Ovary (tissue), 3 donors: ENCODE measurements at regions not wholly inside any gene's neighbourhood (a gene's known extent, or its start where the extent isn't known, plus 50 kb on each side); places are given as distances from the start of the nearest gene placed in this dataset.

Experiments used
- CTCF ChIP-seq, 3 donors: fragments of 450-650 bp in 2 of 3; fragments of 200-600 bp in 1 of 3; IDR thresholded peaks; one replicate each; pipeline versions ENCODE4 v1.5.1 to v1.8.0; 2016 to 2022; ENCODE audit warnings: antibody characterized with exemption in 3 of 3, mild to moderate bottlenecking in 1 of 3
- POLR2A ChIP-seq: fragments of 450-650 bp; IDR thresholded peaks from one replicate; pipeline ENCODE4 v1.6.1; 2017; ENCODE audit warnings: antibody characterized with exemption, mild to moderate bottlenecking, moderate library complexity
- donor health status: DM: no; HTN: no; CAD: no.

DNA sequence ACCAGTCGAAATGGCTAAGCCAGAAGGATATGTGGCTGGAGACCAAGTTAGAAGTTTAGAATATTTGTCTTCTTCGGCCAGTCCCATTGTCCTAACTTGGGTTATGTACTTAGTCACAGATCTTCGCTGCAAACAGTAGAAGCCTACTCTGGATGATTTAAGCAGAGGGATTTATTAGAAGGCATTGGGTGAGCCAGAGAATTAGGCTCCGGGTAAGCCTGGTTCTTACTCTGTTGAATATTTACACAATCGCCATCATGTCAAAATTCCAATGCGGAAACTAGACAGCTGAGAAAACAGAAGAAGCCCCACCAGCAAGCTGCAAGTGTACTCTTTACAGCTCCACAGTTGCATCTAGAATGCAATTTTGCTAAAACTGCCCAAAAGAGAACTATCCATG lies 276.6 kb downstream of the CMPK2 start:
- TF ChIP-seq CTCF (IDR thresholded peaks at IDR 0.05) = no peak
- TF ChIP-seq POLR2A = no peak
